Stomach (tissue), 8 donors: ENCODE measurements at regions not wholly inside any gene's neighbourhood (a gene's known extent, or its start where the extent isn't known, plus 50 kb on each side); places are given as distances from the start of the nearest gene placed in this dataset.
"Not testable (repeated sequence)": the region's sequence is repeated elsewhere in the genome, so short reads cannot be mapped to it uniquely, and the experiment has no call there.

Source experiments
- DNase-seq, 2 donors: peaks; one replicate each; pipeline versions ENCODE4 v3.0.0 to v3.0.0-alpha.2; 2013 to 2019
- H3K27ac ChIP-seq, 5 donors: fragments of 200-600 bp in 4 of 5; sonication (generic) in 4 of 5; one replicate each; pipeline ENCODE4 v1.5.1; 2013 to 2019; ENCODE audit warnings: mild to moderate bottlenecking in 1 of 5, moderate library complexity in 1 of 5
- H3K27me3 ChIP-seq, 3 donors: fragments of 200-600 bp; sonication (generic); one replicate each; pipeline ENCODE4 v1.5.1; 2017 to 2019; ENCODE audit warnings: mixed run types in 1 of 3
- H3K36me3 ChIP-seq, 4 donors: fragments of 200-600 bp; sonication (generic); 1 replicate in 3 of 4; 2 replicates in 1 of 4; pipeline ENCODE4 v1.5.1; 2016 to 2019
- H3K4me1 ChIP-seq, 4 donors: fragments of 200-600 bp; sonication (generic); one replicate each; pipeline ENCODE4 v1.5.1; 2016 to 2019
- H3K4me3 ChIP-seq, 4 donors: fragments of 200-600 bp; sonication (generic) in 3 of 4; one replicate each; pipeline ENCODE4 v1.5.1; 2016 to 2019; ENCODE audit warnings: mild to moderate bottlenecking in 1 of 4
- H3K9me3 ChIP-seq, 4 donors: fragments of 200-600 bp; sonication (generic); one replicate each; pipeline ENCODE4 v1.5.1; 2016 to 2019
- CTCF ChIP-seq, 7 experiments: fragments of 450-650 bp in 4 of 7; fragments of 200-600 bp in 3 of 7; sonication (generic) in 3 of 7; IDR thresholded peaks; one replicate each; pipeline ENCODE4 v1.5.1; 2016 to 2019; ENCODE audit warnings: antibody characterized with exemption in 7 of 7, control low read depth in 2 of 7, mild to moderate bottlenecking in 1 of 7
- EP300 ChIP-seq: sonication (generic); formaldehyde crosslinking; IDR thresholded peaks from one replicate; pipeline ENCODE4 v1.6.1; 2017; ENCODE audit warnings: antibody characterized with exemption
- POLR2A ChIP-seq, 4 donors: fragments of 450-650 bp; IDR thresholded peaks; one replicate each; pipeline ENCODE4 v1.6.1; 2016; ENCODE audit warnings: antibody characterized with exemption in 4 of 4, control low read depth in 2 of 4, mild to moderate bottlenecking in 1 of 4, moderate library complexity in 1 of 4
- POLR2AphosphoS5 ChIP-seq, 3 donors: sonication (generic); formaldehyde crosslinking; IDR thresholded peaks; one replicate each; pipeline ENCODE4 v1.6.1; 2016; ENCODE audit warnings: antibody characterized with exemption in 3 of 3
- WGBS, 5 donors: extraction: QIAGEN DNeasy Blood & Tissue Kit in 3 of 5; methylation state at CpG; one replicate each; pipeline versions ENCODE4 v1.1.5 to v1.1.7; 2013 to 2018; 5-methylcytosine and 5-hydroxymethylcytosine counted together
- intact Hi-C: fragments of 100-400 bp; cut with DNase I; formaldehyde crosslinking; loops from one replicate; pipeline ENCODE4 v1.15.1; 2023; ENCODE audit warnings: low total_unique reads
- donor health status: healthy with polysubstance abuse.
- donor health status: Bipolar disorder and iron deficiency.
- donor health status: healthy.

GRCh38 chr10:64798297-64798696, 1277.1 kb downstream of the REEP3 start:
- TF ChIP-seq CTCF (IDR thresholded peaks at IDR 0.05) (no peak), POLR2A (IDR thresholded peaks at IDR 0.05) (no peak), POLR2AphosphoS5 (IDR thresholded peaks at IDR 0.05) (no peak), EP300 (no peak)
- Histone ChIP-seq H3K27me3 (no peaks in the 10 kb centered on the region), H3K4me3 (no peak overlapping the region), H3K36me3 (no peaks in the 10 kb centered on the region), H3K27ac (no peak overlapping the region), H3K4me1 (no peaks in the 10 kb centered on the region), H3K9me3 (no peaks in the 10 kb centered on the region)
- intact Hi-C loops = no loop called here
- WGBS, 5 donors = 46 to 69% (median 50%) methylated on average over 1 of the region's 1 CpG
- no peak for DNase-seq

- intact Hi-C loops = not testable (repeated sequence)
Measured at GRCh38 chr10:64808233-64808632, 1287.0 kb downstream of the REEP3 start.

GRCh38 chr10:64810046-64810445, 1288.8 kb downstream of the REEP3 start:
- intact Hi-C loops, H3K4me1 ChIP-seq, H3K36me3 ChIP-seq, H3K27ac ChIP-seq, H3K27me3 ChIP-seq, H3K4me3 ChIP-seq: not testable (repeated sequence)
- WGBS, 5 donors = 34 to 39% (median 38%) methylated on average over 4 of the region's 4 CpGs
- peak in 1 of 2 donors; percentile 53 for DNase-seq
- peaks cover 0 to 13% (median 10%) of the 10 kb centered on the region in 4 donors for H3K9me3 ChIP-seq

More at GRCh38 chr10:64808233-64808632, 1287.0 kb downstream of the REEP3 start:
- DNase-seq, H3K27ac ChIP-seq, H3K4me1 ChIP-seq, H3K36me3 ChIP-seq, H3K27me3 ChIP-seq, H3K4me3 ChIP-seq: not testable (repeated sequence)
- H3K9me3 ChIP-seq = peaks cover 0 to 17% (median 11%) of the 10 kb centered on the region in 4 donors

GRCh38 chr10:64813391-64813790, 1292.2 kb downstream of the REEP3 start:
- H3K4me1 ChIP-seq = no peaks in the 10 kb centered on the region

GRCh38 chr10:64814201-64814600, 1293.0 kb downstream of the REEP3 start:
- intact Hi-C loops = no loop called here
- Histone ChIP-seq H3K27ac (no peak overlapping the region), H3K9me3 (peaks cover 0 to 4% (median 0%) of the 10 kb centered on the region in 4 donors), H3K27me3 (no peaks in the 10 kb centered on the region), H3K4me1 (no peaks in the 10 kb centered on the region), H3K4me3 (no peak overlapping the region), H3K36me3 (no peaks in the 10 kb centered on the region)
- TF ChIP-seq CTCF (IDR thresholded peaks at IDR 0.05) (no peak), EP300 (no peak)
- 45 to 65% (median 51%) methylated on average over 2 of the region's 2 CpGs for WGBS, 5 donors
- DNase-seq = no peak

More at GRCh38 chr10:64813391-64813790, 1292.2 kb downstream of the REEP3 start:
- peaks cover 0 to 8% (median 3%) of the 10 kb centered on the region in 4 donors for H3K9me3 ChIP-seq
- H3K27ac ChIP-seq = no peak overlapping the region
- no peak for DNase-seq
- intact Hi-C loops = no loop called here
- 50 to 76% (median 65%) methylated on average over 2 of the region's 2 CpGs for WGBS, 5 donors
- H3K36me3 ChIP-seq = no peaks in the 10 kb centered on the region
- TF ChIP-seq CTCF (IDR thresholded peaks at IDR 0.05) = no peak
- no peak for TF ChIP-seq EP300
- TF ChIP-seq POLR2A (IDR thresholded peaks at IDR 0.05) = no peak
- no peak for TF ChIP-seq POLR2AphosphoS5 (IDR thresholded peaks at IDR 0.05)
- no peaks in the 10 kb centered on the region for H3K27me3 ChIP-seq
- no peak overlapping the region for H3K4me3 ChIP-seq
